Left kidney (tissue), 1 donor: ENCODE measurements at regions not wholly inside any gene's neighbourhood (a gene's known extent, or its start where the extent isn't known, plus 50 kb on each side); places are given as distances from the start of the nearest gene placed in this dataset.

Experiments
- DNase-seq: peaks from one replicate; pipeline ENCODE4 v3.0.0-alpha.2; 2013

GRCh38 chr2:53445383-53446070 lies 322.1 kb upstream of the CHAC2 start:
- no peak for DNase-seq

DNA sequence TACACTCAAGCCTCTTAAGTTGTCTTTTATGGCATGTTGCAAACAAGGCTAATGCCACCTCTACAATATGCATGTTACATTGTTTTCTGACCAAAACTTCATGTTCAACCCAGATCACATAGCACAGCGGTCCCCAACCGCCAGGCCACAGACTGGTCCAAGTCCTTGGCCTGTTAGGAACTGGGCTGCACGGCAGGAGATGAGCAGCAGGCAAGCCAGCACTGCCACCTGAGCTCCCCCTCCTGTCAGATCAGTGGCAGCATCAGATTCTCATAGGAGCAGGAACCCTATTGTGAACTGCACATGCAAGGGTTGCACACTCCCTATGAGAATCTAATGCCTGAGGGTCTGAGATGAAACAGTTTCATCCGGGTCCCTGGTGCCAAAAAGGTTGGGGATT lies 324.8 kb upstream of the CHAC2 start:
- DNase-seq, result no peak

DNA sequence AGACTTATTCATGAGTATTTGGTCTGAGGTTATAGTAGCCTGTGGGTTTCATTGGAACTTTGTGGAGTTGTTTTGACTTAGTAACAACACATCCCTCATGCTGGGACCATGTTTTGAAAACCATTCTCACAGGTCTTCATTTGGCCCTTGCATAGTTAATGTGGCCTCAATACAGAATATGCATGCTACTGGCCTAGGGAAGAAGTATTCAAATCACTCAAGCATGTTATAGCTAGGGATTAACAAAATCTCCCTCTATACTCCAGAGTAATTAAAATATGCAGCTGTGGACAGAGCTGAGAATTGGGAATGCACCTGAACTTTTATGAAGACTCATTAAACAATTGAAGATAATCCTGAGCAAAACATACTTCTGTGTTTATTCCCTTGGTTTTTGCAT lies 325.5 kb upstream of the CHAC2 start:
- no peak for DNase-seq

DNA sequence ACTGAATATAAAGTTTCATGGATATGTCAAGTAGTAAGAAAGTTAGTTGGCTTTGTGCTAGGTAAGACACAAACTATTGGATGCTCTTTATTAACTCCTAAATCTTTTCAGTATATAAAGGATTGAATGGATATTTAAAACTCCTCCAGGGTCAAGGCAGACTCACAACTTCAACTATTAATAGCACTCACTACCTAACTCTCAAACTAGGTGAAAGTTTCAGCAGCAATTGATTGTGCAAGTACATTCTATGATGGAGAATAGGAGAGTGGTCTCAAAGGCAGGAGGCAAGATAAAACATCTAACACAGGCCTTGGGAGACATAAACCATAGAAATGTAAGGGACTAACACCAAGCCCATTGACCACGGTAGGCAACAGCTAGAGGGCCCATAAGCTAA lies 328.9 kb upstream of the CHAC2 start:
- DNase-seq, result no peak

DNA sequence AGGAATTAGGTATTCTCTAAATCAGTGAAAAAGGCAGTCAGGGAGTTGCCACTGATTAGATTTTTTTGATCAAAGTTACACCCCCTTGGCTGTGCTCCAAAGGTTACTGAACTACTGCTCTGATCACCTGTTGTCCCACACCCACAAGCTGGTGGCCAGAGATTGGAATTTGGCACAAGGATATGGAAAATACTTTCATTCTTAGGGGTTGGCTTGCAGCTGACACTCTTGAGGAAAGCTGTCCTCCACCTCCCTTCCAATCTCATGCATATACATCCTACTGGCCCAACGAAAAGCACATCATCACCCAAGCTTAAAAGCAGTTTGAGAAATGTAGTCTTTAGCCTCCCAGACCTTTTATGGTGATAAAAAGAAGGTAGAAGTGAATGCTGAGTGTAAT lies 329.5 kb upstream of the CHAC2 start:
- no peak for DNase-seq

- DNase-seq, result no peak
Measured at GRCh38 chr2:53437371-53437770, 330.2 kb upstream of the CHAC2 start.

DNA sequence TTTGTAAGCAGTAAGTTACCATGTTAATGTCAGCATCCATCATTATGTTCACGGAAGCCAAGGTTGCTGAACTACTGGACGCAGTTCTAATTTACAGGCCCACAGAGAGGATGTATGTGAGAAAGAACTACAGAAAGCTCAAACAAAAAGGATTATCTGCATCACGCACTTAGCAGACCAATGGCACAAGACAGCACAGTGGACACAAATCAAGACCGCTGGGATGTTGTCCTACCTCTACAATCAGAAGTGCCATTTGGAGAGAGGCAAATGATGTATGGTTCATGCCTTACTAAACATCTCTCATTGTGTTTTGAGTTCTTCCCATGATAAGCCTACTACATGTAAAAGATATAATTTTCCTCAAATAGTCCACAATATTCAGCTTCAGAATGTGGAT lies 330.7 kb upstream of the CHAC2 start:
- no peak for DNase-seq

DNA sequence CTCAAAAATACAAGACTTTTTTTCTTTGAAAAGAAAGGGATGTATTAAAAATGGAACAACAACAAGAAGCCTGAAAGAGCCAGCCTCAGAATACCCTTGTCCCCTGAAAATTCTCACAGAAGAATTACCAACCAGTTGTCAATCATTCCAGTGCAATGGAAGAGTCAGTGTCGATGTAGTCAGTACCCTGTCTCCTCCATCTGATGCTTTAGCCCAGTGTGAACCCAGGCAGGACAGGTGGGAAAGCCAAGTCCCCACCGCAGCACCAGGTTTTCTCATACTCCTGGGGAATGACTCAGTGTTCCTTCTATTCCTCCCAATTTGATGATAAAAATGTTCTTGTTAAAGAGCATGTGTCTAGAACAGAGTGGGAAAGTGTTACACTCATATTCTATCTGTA lies 332.0 kb upstream of the CHAC2 start:
- DNase-seq, result no peak

DNA sequence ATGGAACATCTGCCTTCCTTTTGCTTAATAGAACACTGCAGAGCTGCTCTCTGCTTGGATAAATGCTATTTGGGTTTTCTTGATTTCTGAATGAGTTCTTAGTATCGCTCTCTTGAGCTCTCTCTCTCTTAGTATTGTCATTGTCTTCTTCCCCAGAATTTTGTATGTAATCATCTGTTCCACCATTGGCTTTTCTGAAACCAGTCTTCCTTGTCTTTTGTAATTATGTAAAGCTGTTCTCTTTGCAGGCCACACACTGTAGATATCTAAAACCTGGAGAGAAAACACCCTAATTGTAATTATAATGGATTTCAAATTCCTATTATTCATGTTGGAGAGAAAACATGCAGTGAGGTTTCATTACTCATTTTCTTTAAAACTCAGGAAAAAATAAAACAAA lies 333.1 kb upstream of the CHAC2 start:
- no peak for DNase-seq

GRCh38 chr2:53432936-53433335 lies 334.7 kb upstream of the CHAC2 start:
- DNase-seq, result no peak

- no peak for DNase-seq
Measured at GRCh38 chr2:53429901-53430300, 337.7 kb upstream of the CHAC2 start.

DNA sequence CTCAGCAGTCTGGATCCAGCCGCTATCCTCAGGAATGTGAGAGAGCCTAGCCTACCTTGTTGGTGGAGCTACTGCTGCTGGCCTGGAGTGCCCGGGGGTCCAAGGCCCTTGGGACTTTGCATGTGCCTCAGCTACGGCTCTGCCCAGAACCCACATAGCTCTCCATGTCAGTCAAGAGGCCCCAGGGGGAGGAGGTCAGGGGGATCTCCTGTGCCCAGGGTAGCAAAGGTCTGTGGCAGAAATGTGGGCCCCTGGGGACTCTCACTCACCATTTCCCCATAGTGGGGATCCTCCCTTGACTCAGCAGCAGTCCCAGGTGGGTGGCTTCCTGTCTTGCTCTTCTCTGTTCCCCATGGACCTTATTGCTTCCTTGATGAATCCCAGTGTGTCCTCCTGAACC lies 342.7 kb upstream of the CHAC2 start:
- DNase-seq, result no peak

GRCh38 chr2:53423465-53423864 lies 344.1 kb upstream of the CHAC2 start:
- DNase-seq, result no peak

- DNase-seq, result no peak
Measured at GRCh38 chr2:53422979-53423378, 344.6 kb upstream of the CHAC2 start.

DNA sequence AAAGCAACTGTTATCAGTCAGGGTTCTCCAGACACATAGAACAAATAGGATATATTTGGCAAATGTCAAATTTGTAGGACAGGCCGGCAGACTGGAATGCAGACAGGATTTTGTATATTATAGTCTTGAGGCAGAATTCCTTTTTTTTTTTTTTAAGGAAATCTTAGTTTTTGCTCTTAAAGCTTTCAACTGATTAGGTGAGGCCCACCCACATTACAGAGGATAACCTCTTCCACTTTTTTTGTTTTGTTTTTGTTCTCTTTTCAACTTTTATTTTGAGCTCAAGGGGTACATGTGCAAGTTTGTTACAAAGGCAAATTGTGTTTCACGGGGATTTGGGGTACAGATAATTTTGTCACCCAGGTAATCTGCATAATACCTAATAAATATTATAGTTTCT lies 350.2 kb upstream of the CHAC2 start:
- DNase-seq, result no peak

GRCh38 chr2:53407363-53408080 lies 360.1 kb upstream of the CHAC2 start:
- DNase-seq, result no peak

DNA sequence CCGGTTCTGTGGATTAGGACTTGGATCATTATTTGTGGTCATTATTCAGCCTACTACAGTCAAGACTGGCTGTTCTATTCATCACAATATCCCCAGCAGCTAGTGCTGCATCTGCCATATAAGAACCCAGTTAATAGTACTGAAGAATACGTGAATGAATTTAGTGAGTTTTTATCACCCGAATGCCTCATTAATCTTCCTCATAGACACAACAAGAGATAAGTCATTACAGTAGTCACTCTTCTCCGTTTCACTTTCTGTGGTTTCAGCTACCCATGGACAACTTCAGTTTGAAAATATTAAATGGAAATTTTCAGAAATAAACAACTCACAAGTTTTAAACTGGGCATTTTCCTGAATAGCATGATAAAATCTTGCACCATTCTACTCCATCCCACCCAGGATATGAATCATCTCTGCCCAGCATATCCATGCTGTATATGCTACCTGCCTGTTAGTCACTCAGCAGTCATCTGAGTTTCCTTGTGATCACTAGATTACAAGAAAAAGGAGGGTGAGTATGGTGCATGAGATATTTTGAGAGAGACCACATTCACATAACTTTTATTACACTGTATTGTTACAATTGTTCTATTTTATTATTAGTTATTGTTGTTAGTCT lies 363.7 kb upstream of the CHAC2 start:
- no peak for DNase-seq

- no peak for DNase-seq
Measured at GRCh38 chr2:53397085-53397484, 370.5 kb upstream of the CHAC2 start.

DNA sequence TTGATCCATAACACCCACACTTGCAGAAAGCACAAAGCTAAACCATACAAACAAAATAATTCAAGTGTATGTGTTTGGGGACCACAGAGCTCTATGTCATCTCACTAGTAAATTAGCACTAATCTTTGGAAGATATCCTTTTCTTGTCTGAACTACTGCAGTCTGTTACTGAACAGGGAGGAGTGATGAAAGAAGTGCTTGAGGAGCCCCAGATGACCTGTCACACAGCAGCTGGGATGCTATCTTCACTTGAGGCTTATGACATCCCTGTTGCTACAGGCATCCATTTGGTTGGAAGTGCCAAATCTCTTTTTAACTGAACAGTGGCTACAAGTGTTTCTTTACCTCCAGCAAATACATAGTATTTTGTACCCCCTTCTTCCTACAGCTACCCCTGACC lies 386.3 kb upstream of the CHAC2 start:
- no peak for DNase-seq

DNA sequence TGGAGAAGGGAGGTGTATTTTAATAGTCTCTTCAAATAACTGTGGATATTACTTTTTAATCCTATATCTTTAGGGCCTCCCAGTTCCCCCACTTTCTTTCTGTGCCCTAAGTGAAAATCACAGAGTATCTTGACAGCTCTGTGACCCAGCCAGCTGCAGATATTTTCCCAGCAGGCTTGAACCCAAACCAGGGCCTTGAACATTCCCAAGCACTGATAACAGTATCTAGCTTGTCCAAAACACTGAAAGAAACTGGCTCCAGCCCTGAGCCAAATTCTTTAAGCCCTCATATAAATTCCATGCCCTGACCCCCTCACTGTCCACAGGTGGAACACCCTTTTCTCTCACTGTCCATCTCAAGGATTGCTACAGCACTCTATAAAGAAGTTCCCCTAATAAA lies 388.1 kb upstream of the CHAC2 start:
- DNase-seq, result no peak

DNA sequence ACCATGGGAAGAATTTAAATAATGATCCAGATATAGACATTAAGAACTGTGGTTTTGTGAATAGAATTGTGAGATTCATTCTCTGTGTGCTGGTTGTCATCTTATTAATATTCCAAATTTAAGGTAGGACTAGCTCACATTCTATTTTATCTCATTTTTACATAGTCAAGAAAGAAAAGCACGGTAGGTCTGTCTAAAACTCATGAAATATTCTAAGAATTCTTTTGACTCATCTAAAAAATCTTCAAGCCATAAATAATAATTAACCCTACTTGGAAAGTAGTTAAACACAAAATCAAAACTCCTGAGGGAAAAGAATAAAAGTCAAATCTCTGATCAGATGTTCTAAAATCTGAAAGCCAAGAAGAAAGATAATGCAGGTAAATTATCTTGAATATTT lies 388.8 kb upstream of the CHAC2 start:
- no peak for DNase-seq

DNA sequence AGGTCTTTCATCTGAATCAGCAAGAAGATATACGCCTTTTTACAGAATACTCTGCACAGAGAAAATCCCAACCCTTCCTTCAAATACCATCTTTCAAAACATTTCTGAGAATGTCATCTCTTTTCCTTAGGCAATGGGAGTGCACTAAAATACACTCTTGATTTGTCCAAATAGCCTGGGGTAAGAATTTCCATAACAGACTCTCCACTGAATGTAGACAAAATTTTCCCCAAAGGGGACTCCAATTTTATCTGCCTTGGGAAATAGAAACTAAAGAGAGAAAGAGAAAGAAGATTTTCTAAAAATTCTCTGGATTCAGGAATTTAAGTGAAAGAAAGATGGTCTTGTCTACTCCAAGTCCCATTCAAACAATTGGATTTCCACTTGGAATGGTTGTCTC lies 394.5 kb upstream of the CHAC2 start:
- DNase-seq, result no peak

- DNase-seq, result no peak
Measured at GRCh38 chr2:53366543-53366942, 401.1 kb upstream of the CHAC2 start.

- no peak for DNase-seq
Measured at GRCh38 chr2:53362934-53363333, 404.7 kb upstream of the CHAC2 start.
